H1 (cell line): ENCODE measurements at regions not wholly inside any gene's neighbourhood (a gene's known extent, or its start where the extent isn't known, plus 50 kb on each side); places are given as distances from the start of the nearest gene placed in this dataset.

Experiments
- CBX5 ChIP-seq: fragments of 300-800, 300-1000 bp; sonication (generic); IDR thresholded peaks from 2 replicates; pipeline ENCODE4 v1.7.1; 2016; ENCODE audit warnings: antibody characterized with exemption, low read length, low read depth
- CHD7 ChIP-seq: fragments of 300-600 bp; sonication (generic); IDR thresholded peaks from 2 replicates; pipeline ENCODE4 v1.7.1; 2012; ENCODE audit warnings: low read length, moderate library complexity, mild to moderate bottlenecking, inconsistent platforms; ENCODE audit not compliant: insufficient replicate concordance
- EZH2 ChIP-seq: fragments of 200-600 bp; sonication (generic); IDR thresholded peaks from 2 replicates; pipeline ENCODE4 v1.7.1; 2012; ENCODE audit warnings: low read depth, mild to moderate bottlenecking, moderate library complexity, low read length, inconsistent platforms; ENCODE audit not compliant: severe bottlenecking
- GABPA ChIP-seq: IDR thresholded peaks from 2 replicates; pipeline ENCODE4 v1.6.1; 2011; ENCODE audit warnings: mild to moderate bottlenecking, low read length, moderate library complexity, borderline replicate concordance; ENCODE audit not compliant: insufficient read depth
- JUND ChIP-seq: IDR thresholded peaks from 2 replicates; pipeline ENCODE4 v1.6.1; 2011; ENCODE audit warnings: mild to moderate bottlenecking, improper control_type of control experiment, low read length
- MAX ChIP-seq: IDR thresholded peaks from 2 replicates; pipeline ENCODE4 v1.6.1; 2012; ENCODE audit warnings: inconsistent platforms
- NRF1 ChIP-seq: IDR thresholded peaks from 2 replicates; pipeline ENCODE4 v1.6.1; 2011; ENCODE audit warnings: mild to moderate bottlenecking, low read depth, low read length, improper control_type of control experiment
- POLR2A ChIP-seq, 2 experiments: IDR thresholded peaks; 1 replicate in 1 of 2; 2 replicates in 1 of 2; pipeline ENCODE4 v1.6.1; 2011; ENCODE audit warnings: low read depth in 2 of 2, low read length in 2 of 2, mild to moderate bottlenecking in 2 of 2; ENCODE audit errors: control extremely low read depth in 1 of 2
- POLR2AphosphoS5 ChIP-seq: IDR thresholded peaks from 2 replicates; pipeline ENCODE4 v1.6.1; 2011; ENCODE audit warnings: low read depth, low read length
- RXRA ChIP-seq: IDR thresholded peaks from 2 replicates; pipeline ENCODE4 v1.6.1; 2011; ENCODE audit warnings: low read depth, mild to moderate bottlenecking, low read length, moderate library complexity; ENCODE audit not compliant: insufficient read depth
- SIN3A ChIP-seq, 2 experiments: IDR thresholded peaks in 1 of 2; conservative IDR thresholded peaks in 1 of 2; 2 replicates each; pipeline ENCODE4 v1.6.1; 2011 to 2012; ENCODE audit warnings: low read length in 2 of 2, improper control_type of control experiment in 1 of 2, low read depth in 1 of 2, mild to moderate bottlenecking in 1 of 2
- SP1 ChIP-seq: IDR thresholded peaks from 2 replicates; pipeline ENCODE4 v1.6.1; 2011; ENCODE audit warnings: low read depth, low read length
- YY1 ChIP-seq: IDR thresholded peaks from 2 replicates; pipeline ENCODE4 v1.6.1; 2011; ENCODE audit warnings: low read depth, mild to moderate bottlenecking, low read length
- TF ChIP-seq, protein P1 (sequence below), 3 experiments: IDR thresholded peaks; 1 replicate in 2 of 3; 2 replicates in 1 of 3; pipeline versions ENCODE4 v1.5.1 to v1.6.1; 2011; ENCODE audit warnings: low read length in 3 of 3, mild to moderate bottlenecking in 3 of 3, inconsistent platforms in 2 of 3, low read depth in 1 of 3, moderate library complexity in 1 of 3; ENCODE audit not compliant: insufficient read depth in 1 of 3; ENCODE audit errors: control extremely low read depth in 1 of 3

GRCh38 chr7:153158149-153158548 lies 398.6 kb downstream of the ACTR3B start:
- TF ChIP-seq RXRA (no peak), POLR2A (IDR thresholded peaks at IDR 0.05; ENCODE audit: control extremely low read depth in 1 of 2, low read depth in 2 of 2, low read length in 2 of 2) (no peak), YY1 (no peak), SIN3A (conservative IDR thresholded peaks at IDR 0.05 in 1 of 2, IDR thresholded peaks at IDR 0.05 in 1 of 2; ENCODE audit: low read depth in 1 of 2, low read length in 2 of 2) (no peak), GABPA (no peak), NRF1 (no peak), MAX (no peak), CBX5 (no peak), CHD7 (no peak), POLR2AphosphoS5 (no peak), JUND (no peak), SP1 (no peak), EZH2 (no peak)
- TF ChIP-seq, protein P1, sequence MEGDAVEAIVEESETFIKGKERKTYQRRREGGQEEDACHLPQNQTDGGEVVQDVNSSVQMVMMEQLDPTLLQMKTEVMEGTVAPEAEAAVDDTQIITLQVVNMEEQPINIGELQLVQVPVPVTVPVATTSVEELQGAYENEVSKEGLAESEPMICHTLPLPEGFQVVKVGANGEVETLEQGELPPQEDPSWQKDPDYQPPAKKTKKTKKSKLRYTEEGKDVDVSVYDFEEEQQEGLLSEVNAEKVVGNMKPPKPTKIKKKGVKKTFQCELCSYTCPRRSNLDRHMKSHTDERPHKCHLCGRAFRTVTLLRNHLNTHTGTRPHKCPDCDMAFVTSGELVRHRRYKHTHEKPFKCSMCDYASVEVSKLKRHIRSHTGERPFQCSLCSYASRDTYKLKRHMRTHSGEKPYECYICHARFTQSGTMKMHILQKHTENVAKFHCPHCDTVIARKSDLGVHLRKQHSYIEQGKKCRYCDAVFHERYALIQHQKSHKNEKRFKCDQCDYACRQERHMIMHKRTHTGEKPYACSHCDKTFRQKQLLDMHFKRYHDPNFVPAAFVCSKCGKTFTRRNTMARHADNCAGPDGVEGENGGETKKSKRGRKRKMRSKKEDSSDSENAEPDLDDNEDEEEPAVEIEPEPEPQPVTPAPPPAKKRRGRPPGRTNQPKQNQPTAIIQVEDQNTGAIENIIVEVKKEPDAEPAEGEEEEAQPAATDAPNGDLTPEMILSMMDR (IDR thresholded peaks at IDR 0.05; ENCODE audit: control extremely low read depth in 1 of 3, insufficient read depth in 1 of 3, low read depth in 1 of 3, low read length in 3 of 3): no peak
